ENCODE measurements at regions not wholly inside any gene's neighbourhood (a gene's known extent, or its start where the extent isn't known, plus 50 kb on each side); places are given as distances from the start of the nearest gene placed in this dataset.
A peak's percentile ranks its signal among the peaks of the same experiment; 100 is the strongest.

DNA sequence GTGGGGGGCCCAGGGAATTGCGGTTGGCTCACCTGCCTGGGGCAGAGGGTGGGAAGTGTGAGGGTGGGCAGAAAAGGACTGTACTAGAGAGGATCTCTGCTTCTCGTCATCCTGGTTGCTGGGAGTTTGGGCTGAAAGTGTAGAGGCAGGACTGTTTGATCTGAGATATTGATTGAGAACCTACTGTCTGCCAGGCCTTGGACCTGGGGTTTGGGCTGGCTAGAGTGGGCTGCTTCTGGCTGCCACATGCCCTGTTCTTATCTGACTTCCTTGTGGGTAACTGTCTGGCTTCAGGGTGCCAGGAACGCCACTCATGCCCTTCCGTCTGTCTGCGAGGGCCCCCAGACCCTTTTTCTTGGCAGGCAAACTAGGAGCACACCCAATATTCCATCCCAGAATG lies 200.9 kb downstream of the FOXD2 start:
- TF ChIP-seq, protein P1, sequence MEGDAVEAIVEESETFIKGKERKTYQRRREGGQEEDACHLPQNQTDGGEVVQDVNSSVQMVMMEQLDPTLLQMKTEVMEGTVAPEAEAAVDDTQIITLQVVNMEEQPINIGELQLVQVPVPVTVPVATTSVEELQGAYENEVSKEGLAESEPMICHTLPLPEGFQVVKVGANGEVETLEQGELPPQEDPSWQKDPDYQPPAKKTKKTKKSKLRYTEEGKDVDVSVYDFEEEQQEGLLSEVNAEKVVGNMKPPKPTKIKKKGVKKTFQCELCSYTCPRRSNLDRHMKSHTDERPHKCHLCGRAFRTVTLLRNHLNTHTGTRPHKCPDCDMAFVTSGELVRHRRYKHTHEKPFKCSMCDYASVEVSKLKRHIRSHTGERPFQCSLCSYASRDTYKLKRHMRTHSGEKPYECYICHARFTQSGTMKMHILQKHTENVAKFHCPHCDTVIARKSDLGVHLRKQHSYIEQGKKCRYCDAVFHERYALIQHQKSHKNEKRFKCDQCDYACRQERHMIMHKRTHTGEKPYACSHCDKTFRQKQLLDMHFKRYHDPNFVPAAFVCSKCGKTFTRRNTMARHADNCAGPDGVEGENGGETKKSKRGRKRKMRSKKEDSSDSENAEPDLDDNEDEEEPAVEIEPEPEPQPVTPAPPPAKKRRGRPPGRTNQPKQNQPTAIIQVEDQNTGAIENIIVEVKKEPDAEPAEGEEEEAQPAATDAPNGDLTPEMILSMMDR (IDR thresholded peaks at IDR 0.05; ENCODE audit: low read length, missing control alignments): no peak
- H3K4me3 ChIP-seq (replicated peaks; ENCODE audit: low read depth, low read length): no peak overlapping the region
- no peak for DNase-seq (ENCODE audit: low read depth)

- H3K4me3 ChIP-seq (replicated peaks; ENCODE audit: low read depth, low read length): no peak overlapping the region
- no peak for DNase-seq (ENCODE audit: low read depth)
- TF ChIP-seq, protein P1 (IDR thresholded peaks at IDR 0.05; ENCODE audit: low read length, missing control alignments): no peak
These were observed 205.7 kb downstream of the FOXD2 start for GRCh38 chr1:47643306-47644211.

GRCh38 chr1:47644212-47644573 lies 206.3 kb downstream of the FOXD2 start:
- TF ChIP-seq, protein P1 (IDR thresholded peaks at IDR 0.05; ENCODE audit: low read length, missing control alignments): no peak
- H3K4me3 ChIP-seq (replicated peaks; ENCODE audit: low read depth, low read length): no peak overlapping the region
- peak; percentile 10 for DNase-seq (ENCODE audit: low read depth)

DNA sequence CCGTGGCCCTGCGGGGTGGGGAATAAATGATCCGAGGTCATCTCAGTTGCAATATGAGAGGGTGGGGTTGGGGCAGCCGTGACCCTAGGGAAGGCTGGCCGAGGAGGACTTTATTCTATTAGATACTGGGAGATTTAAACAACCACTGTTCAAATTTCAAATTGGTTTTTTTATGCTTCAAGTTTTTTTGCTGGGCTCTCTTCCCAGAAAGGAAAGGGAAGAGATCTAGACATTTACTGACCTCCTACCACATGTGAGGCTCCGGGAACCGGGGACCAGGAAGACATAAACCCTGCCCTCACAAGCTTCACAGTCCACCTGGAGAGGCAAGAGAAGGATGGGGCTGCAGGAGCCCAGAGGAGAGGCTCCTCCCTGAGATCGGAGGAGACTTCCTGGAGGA lies 207.3 kb downstream of the FOXD2 start:
- H3K4me3 ChIP-seq (replicated peaks; ENCODE audit: low read depth, low read length): no peak overlapping the region
- DNase-seq (ENCODE audit: low read depth): no peak
- TF ChIP-seq, protein P1 (IDR thresholded peaks at IDR 0.05; ENCODE audit: low read length, missing control alignments): no peak

- no peak for DNase-seq (ENCODE audit: low read depth)
- H3K4me3 ChIP-seq (replicated peaks; ENCODE audit: low read depth, low read length): no peak overlapping the region
- TF ChIP-seq, protein P1 (IDR thresholded peaks at IDR 0.05; ENCODE audit: low read length, missing control alignments): no peak
These were observed 208.8 kb downstream of the FOXD2 start for GRCh38 chr1:47646676-47647075.

- H3K4me3 ChIP-seq (replicated peaks; ENCODE audit: low read depth, low read length): no peak overlapping the region
- TF ChIP-seq, protein P1 (IDR thresholded peaks at IDR 0.05; ENCODE audit: low read length, missing control alignments): no peak
- DNase-seq (ENCODE audit: low read depth): no peak
These were observed 209.5 kb downstream of the FOXD2 start for GRCh38 chr1:47647327-47647845.

Data from fibroblast of pulmonary artery (primary cell).